ENCODE measurements at regions not wholly inside any gene's neighbourhood (a gene's known extent, or its start where the extent isn't known, plus 50 kb on each side); places are given as distances from the start of the nearest gene placed in this dataset.

GRCh38 chr18:30358555-30358954, 684.0 kb downstream of the DSC3 start:
- TF ChIP-seq JUND (IDR thresholded peaks at IDR 0.05; ENCODE audit: low read depth), result no peak
- in situ Hi-C loops (cut with HindIII; ENCODE audit: low pct_unique_long_range_greater_than_20kb, low sequenced_read_pairs), result no loop called here
- DNase-seq (ENCODE audit: low read depth in 1 of 2, low spot score in 1 of 2), result no peak

GRCh38 chr18:30352551-30353168, 689.9 kb downstream of the DSC3 start:
- TF ChIP-seq JUND (IDR thresholded peaks at IDR 0.05; ENCODE audit: low read depth), result no peak
- in situ Hi-C loops (cut with HindIII; ENCODE audit: low pct_unique_long_range_greater_than_20kb, low sequenced_read_pairs), result no loop called here
- DNase-seq (ENCODE audit: low read depth in 1 of 2, low spot score in 1 of 2), result no peak

DNA sequence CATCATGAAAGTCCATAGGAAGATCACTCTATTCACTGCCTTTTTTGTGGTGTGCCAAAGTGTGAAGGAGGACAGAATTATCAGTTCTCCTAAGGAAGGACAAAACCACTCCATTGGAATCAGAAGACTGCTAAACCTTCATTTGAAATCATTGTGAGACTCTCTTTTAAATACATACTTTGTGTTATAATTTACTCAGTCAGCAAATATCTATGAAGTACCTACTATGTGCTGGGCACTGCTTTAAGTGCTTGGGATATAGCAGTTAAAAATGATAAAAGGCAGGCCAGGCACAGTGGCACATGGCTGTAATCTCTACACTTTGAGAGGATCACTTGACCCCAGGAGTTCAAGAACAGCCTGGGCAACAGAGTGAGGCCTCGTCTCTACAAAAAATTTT, 692.3 kb downstream of the DSC3 start:
- no peak for DNase-seq (ENCODE audit: low read depth in 1 of 2, low spot score in 1 of 2)
- no peak for TF ChIP-seq JUND (IDR thresholded peaks at IDR 0.05; ENCODE audit: low read depth)
- in situ Hi-C loops (cut with HindIII; ENCODE audit: low pct_unique_long_range_greater_than_20kb, low sequenced_read_pairs), result no loop called here

GRCh38 chr18:30343090-30343489, 699.5 kb downstream of the DSC3 start:
- in situ Hi-C loops (cut with HindIII; ENCODE audit: low pct_unique_long_range_greater_than_20kb, low sequenced_read_pairs), result no loop called here
- DNase-seq (ENCODE audit: low read depth in 1 of 2, low spot score in 1 of 2), result no peak
- TF ChIP-seq JUND (IDR thresholded peaks at IDR 0.05; ENCODE audit: low read depth), result no peak

GRCh38 chr18:30342675-30343074, 699.9 kb downstream of the DSC3 start:
- DNase-seq (ENCODE audit: low read depth in 1 of 2, low spot score in 1 of 2), result no peak
- in situ Hi-C loops (cut with HindIII; ENCODE audit: low pct_unique_long_range_greater_than_20kb, low sequenced_read_pairs), result no loop called here
- no peak for TF ChIP-seq JUND (IDR thresholded peaks at IDR 0.05; ENCODE audit: low read depth)

DNA sequence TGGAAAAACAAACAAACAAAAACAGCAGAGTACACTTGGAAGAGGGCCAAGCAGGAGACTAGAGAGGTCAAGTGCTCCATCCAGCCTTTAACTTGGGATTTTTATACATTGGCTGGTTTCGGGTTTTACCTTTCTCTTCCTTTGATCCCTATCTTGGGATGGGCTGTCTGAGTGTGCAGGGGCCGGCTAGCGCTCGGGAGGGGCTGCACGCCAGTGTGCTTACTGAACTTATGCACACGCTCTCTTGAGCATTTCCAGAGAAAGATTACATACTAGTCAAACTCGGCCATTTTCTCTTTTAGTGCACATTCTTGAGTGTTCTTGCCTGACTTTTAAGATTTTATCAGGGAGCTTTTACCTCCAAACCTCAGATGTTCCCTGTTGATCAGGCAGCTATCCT, 707.8 kb downstream of the DSC3 start:
- DNase-seq (ENCODE audit: low read depth in 1 of 2, low spot score in 1 of 2), result no peak
- TF ChIP-seq JUND (IDR thresholded peaks at IDR 0.05; ENCODE audit: low read depth), result no peak
- in situ Hi-C loops (cut with HindIII; ENCODE audit: low pct_unique_long_range_greater_than_20kb, low sequenced_read_pairs), result no loop called here

DNA sequence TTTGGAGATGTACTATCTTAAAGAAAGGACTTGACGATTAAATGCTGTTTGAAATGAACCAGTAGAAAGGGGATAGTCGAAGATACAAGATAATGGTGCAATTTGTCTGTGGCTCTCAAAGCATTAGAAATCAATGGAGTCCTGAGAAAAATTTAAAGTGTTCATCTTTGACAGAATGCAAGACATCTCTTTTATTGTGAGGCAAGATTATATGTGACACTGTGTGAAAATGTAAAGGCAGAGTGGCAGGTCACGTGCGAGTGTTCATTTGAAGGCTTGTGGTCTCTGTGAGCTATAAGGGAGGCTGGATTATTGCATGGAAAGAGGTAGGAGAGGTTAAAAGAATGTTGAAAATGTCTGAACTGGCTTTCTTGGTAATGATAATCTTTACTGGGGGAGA, 709.2 kb downstream of the DSC3 start:
- TF ChIP-seq JUND (IDR thresholded peaks at IDR 0.05; ENCODE audit: low read depth), result no peak
- DNase-seq (ENCODE audit: low read depth in 1 of 2, low spot score in 1 of 2), result no peak
- in situ Hi-C loops (cut with HindIII; ENCODE audit: low pct_unique_long_range_greater_than_20kb, low sequenced_read_pairs), result no loop called here

DNA sequence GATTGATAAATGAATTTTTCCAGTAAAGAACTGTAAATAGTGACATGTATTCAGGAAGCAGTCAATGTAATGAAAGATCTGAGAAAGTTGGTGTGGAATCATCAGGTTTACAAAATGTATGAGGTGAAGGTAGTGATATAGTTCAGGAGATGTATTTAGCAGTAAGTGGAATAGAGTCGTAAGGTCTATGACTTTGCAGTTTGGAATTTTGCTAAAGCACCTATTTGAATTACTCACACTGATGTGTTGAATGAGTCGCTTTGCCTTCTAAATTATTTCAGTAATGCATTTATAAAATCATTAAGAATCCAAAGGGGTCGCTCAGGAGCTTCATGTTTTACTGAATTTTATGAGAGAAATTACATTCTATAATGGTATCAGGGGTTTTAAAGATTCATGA, 713.7 kb downstream of the DSC3 start:
- in situ Hi-C loops (cut with HindIII; ENCODE audit: low pct_unique_long_range_greater_than_20kb, low sequenced_read_pairs), result no loop called here
- DNase-seq (ENCODE audit: low read depth in 1 of 2, low spot score in 1 of 2), result no peak
- TF ChIP-seq JUND (IDR thresholded peaks at IDR 0.05; ENCODE audit: low read depth), result no peak

- in situ Hi-C loops (cut with HindIII; ENCODE audit: low pct_unique_long_range_greater_than_20kb, low sequenced_read_pairs), result no loop called here
- DNase-seq (ENCODE audit: low read depth in 1 of 2, low spot score in 1 of 2), result no peak
- no peak for TF ChIP-seq JUND (IDR thresholded peaks at IDR 0.05; ENCODE audit: low read depth)
Observed at GRCh38 chr18:30302181-30302580, 740.4 kb downstream of the DSC3 start.

- in situ Hi-C loops (cut with HindIII; ENCODE audit: low pct_unique_long_range_greater_than_20kb, low sequenced_read_pairs), result no loop called here
- DNase-seq (ENCODE audit: low read depth in 1 of 2, low spot score in 1 of 2), result no peak
- no peak for TF ChIP-seq JUND (IDR thresholded peaks at IDR 0.05; ENCODE audit: low read depth)
Observed at GRCh38 chr18:30298769-30299168, 743.8 kb downstream of the DSC3 start.

GRCh38 chr18:30288662-30289414, 753.7 kb downstream of the DSC3 start:
- no peak for TF ChIP-seq JUND (IDR thresholded peaks at IDR 0.05; ENCODE audit: low read depth)
- in situ Hi-C loops (cut with HindIII; ENCODE audit: low pct_unique_long_range_greater_than_20kb, low sequenced_read_pairs), result no loop called here
- no peak for DNase-seq (ENCODE audit: low read depth in 1 of 2, low spot score in 1 of 2)

DNA sequence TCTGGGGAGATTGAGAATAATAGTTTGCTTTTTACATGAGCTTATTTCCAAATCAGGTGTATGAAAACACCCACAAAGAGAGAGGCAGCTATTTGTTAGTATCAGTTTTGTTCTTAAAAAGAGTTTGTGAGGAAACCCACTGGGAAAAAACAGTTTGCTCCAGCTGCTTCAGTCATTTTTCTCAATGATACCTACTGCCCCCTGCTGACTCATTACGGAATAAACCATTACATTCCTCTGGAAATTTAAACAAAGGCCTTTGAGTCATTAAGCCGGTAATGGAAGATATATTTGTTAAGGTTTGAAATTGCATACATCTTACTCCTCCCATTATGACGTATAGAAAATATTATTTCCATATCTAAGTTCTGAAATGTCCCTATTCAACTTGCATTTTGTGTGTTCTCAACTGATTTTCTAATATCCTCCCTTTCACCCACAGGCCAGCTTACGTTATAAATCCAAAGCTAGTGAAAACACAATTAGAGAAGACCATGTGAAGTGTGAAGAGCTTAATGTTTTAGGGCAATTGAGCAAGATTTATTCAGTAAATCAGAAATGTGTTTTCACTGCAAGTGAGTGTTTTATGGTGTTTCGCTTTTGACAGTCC, 761.6 kb downstream of the DSC3 start:
- in situ Hi-C loops (cut with HindIII; ENCODE audit: low pct_unique_long_range_greater_than_20kb, low sequenced_read_pairs), result no loop called here
- DNase-seq (ENCODE audit: low read depth in 1 of 2, low spot score in 1 of 2), result peak in 1 of 2 experiments; percentile 57
- TF ChIP-seq JUND (IDR thresholded peaks at IDR 0.05; ENCODE audit: low read depth), result no peak

DNA sequence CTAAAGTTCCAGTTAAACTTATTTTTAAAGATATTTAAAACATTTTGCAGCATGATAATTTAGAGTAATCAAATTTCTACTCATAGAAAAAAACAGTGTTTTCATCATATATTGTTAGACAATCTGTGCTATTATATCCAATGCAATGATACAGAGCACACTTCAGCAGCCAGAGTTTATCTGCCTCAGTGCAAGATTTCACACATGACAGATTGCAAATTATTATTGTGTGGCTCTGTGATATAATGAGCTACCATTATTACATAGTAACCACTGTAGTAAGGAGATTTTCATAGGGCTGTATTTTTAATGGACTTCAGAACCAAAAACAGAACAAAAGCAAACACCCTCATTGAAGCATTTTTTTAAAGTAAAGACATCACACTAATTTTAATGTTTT, 762.4 kb downstream of the DSC3 start:
- in situ Hi-C loops (cut with HindIII; ENCODE audit: low pct_unique_long_range_greater_than_20kb, low sequenced_read_pairs), result no loop called here
- no peak for DNase-seq (ENCODE audit: low read depth in 1 of 2, low spot score in 1 of 2)
- TF ChIP-seq JUND (IDR thresholded peaks at IDR 0.05; ENCODE audit: low read depth), result no peak
